ENCODE measurements at regions not wholly inside any gene's neighbourhood (a gene's known extent, or its start where the extent isn't known, plus 50 kb on each side); places are given as distances from the start of the nearest gene placed in this dataset.

DNA sequence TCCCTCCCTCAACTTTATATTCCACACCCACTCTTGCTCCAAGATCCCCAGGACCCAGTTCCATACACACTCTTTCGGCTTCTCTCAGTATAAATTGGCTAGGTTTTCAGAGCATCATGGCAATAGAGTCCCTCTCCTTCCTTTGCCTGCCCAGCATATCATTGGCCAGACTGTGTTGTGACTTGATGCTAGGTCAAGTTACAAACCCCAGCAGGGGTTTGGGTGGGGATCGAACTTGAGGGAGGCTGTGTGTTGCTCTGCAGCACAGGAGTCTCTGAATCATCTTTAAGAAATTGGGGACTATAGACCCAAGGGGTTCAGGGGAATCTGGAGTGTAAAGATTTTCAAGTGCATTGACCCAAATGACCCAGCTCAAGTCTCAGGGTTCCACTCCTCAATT lies 477.5 kb upstream of the MEIS1 start:
- H3K4me2 ChIP-seq (ENCODE audit: low read depth, low read length): no peak overlapping the region
- H4K20me1 ChIP-seq (ENCODE audit: insufficient read depth, low read length): no peaks in the 10 kb centered on the region
- H3K79me2 ChIP-seq (ENCODE audit: insufficient read depth, low read length): no peaks in the 10 kb centered on the region
- H3K36me3 ChIP-seq (replicated peaks in 1 of 2; ENCODE audit: control insufficient read depth in 1 of 2, insufficient read depth in 2 of 2, low read length in 2 of 2): no peaks in the 10 kb centered on the region; a peak in 1 of 5 replicates
- ATAC-seq (no peak), DNase-seq (ENCODE audit: low spot score) (no peak), FAIRE-seq (no peak)
- no peaks in the 10 kb centered on the region for H3K4me1 ChIP-seq (ENCODE audit: insufficient read depth, low read length)
- ChIA-PET CTCF (ENCODE audit: low intra/inter-chr PET ratio, low total read pairs) (no interaction called here), POLR2A (no interaction called here)
- TF ChIP-seq, protein P1, sequence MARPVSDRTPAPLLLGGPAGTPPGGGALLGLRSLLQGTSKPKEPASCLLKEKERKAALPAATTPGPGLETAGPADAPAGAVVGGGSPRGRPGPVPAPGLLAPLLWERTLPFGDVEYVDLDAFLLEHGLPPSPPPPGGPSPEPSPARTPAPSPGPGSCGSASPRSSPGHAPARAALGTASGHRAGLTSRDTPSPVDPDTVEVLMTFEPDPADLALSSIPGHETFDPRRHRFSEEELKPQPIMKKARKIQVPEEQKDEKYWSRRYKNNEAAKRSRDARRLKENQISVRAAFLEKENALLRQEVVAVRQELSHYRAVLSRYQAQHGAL (CRISPR knock-in tag; IDR thresholded peaks at IDR 0.05; ENCODE audit: not compliant biosample characterization): no peak
- TF ChIP-seq RBM39 (IDR thresholded peaks at IDR 0.05; ENCODE audit: low read depth, low read length, poor library complexity, severe bottlenecking): no peak
- TF ChIP-seq CREM (IDR thresholded peaks at IDR 0.05): no peak
- no peak for TF ChIP-seq CREM (CRISPR knock-in tag; IDR thresholded peaks at IDR 0.05)
- TF ChIP-seq PHF5A (CRISPR knock-in tag; IDR thresholded peaks at IDR 0.05; ENCODE audit: low read depth, unreplicated experiment): no peak
- no peak for TF ChIP-seq KAT2B (IDR thresholded peaks at IDR 0.05; ENCODE audit: borderline replicate concordance, low read depth, low read length)
- TF ChIP-seq PTBP1 (IDR thresholded peaks at IDR 0.05; ENCODE audit: low read depth, low read length, poor library complexity, severe bottlenecking): no peak
- no peak for TF ChIP-seq ZNF713 (CRISPR knock-in tag; IDR thresholded peaks at IDR 0.05)
- no peak for TF ChIP-seq PHF20 (CRISPR knock-in tag; IDR thresholded peaks at IDR 0.05)
- H3K9me3 ChIP-seq (ENCODE audit: low read length): no peaks in the 10 kb centered on the region
- H3K27ac ChIP-seq (ENCODE audit: extremely low read length, insufficient read depth, low read length): no peak overlapping the region
- WGBS (ENCODE audit: low lambda C conversion rate): 6% methylated on average over 2 of the region's 2 CpGs
- no peak overlapping the region for H2AFZ ChIP-seq (ENCODE audit: low read length)
- H3K9ac ChIP-seq (ENCODE audit: insufficient read depth, low read depth, low read length): no peak overlapping the region
- BruUV-seq (replicated peaks): no TSS peak
- H3K27me3 ChIP-seq (ENCODE audit: control insufficient read depth in 1 of 2, insufficient read depth in 2 of 2, low read length in 2 of 2): no peaks in the 10 kb centered on the region
- no peak overlapping the region for H3K4me3 ChIP-seq (replicated peaks in 1 of 3; ENCODE audit: insufficient read depth in 1 of 3, low read depth in 2 of 3, low read length in 3 of 3)
- intact Hi-C loops (cut with micrococcal nuclease; ENCODE audit: unreplicated experiment): no loop called here
- in situ Hi-C loops (cut with HindIII; ENCODE audit: extremely low pct_ligation_motif_present, low pct_unique_long_range_greater_than_20kb): no loop called here

DNA sequence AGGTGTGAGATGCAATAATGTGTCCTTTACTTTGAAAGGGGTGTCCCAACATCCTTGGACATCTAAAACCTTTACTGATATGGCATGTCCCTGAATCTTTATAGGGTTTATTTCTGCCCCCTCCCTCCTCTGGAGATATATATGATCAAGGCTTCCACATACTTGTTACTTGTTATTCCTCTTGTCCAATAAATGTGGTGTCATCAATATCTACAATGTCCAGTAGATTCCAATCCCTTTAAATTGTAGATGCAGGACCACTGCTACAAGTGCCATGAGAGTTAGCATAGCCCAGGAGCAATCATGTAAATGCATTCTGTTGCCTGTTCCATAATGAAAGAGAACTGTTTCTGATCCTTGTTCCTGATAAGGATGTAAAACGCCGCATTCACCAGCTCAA lies 479.7 kb upstream of the MEIS1 start:
- no TSS peak for BruUV-seq (replicated peaks)
- Histone ChIP-seq H3K27me3 (ENCODE audit: control insufficient read depth in 1 of 2, insufficient read depth in 2 of 2, low read length in 2 of 2) (no peaks in the 10 kb centered on the region), H3K9me3 (ENCODE audit: low read length) (no peaks in the 10 kb centered on the region), H3K36me3 (replicated peaks in 1 of 2; ENCODE audit: control insufficient read depth in 1 of 2, insufficient read depth in 2 of 2, low read length in 2 of 2) (no peaks in the 10 kb centered on the region; a peak in 1 of 5 replicates), H4K20me1 (ENCODE audit: insufficient read depth, low read length) (no peaks in the 10 kb centered on the region), H3K4me2 (ENCODE audit: low read depth, low read length) (no peak overlapping the region), H3K9ac (ENCODE audit: insufficient read depth, low read depth, low read length) (no peak overlapping the region), H3K4me3 (replicated peaks in 1 of 3; ENCODE audit: insufficient read depth in 1 of 3, low read depth in 2 of 3, low read length in 3 of 3) (no peak overlapping the region), H3K27ac (ENCODE audit: extremely low read length, insufficient read depth, low read length) (no peak overlapping the region), H2AFZ (ENCODE audit: low read length) (no peak overlapping the region), H3K79me2 (ENCODE audit: insufficient read depth, low read length) (no peaks in the 10 kb centered on the region), H3K4me1 (ENCODE audit: insufficient read depth, low read length) (no peaks in the 10 kb centered on the region)
- 3% methylated on average over 2 of the region's 2 CpGs for WGBS (ENCODE audit: low lambda C conversion rate)
- no peak for ATAC-seq
- no peak for DNase-seq (ENCODE audit: low spot score)
- in situ Hi-C loops (cut with HindIII; ENCODE audit: extremely low pct_ligation_motif_present, low pct_unique_long_range_greater_than_20kb) (no loop called here), intact Hi-C loops (cut with micrococcal nuclease; ENCODE audit: unreplicated experiment) (no loop called here)
- FAIRE-seq: no peak
- CTCF ChIA-PET (ENCODE audit: low intra/inter-chr PET ratio, low total read pairs): no interaction called here
- POLR2A ChIA-PET: no interaction called here
- TF ChIP-seq BRCA1 (CRISPR knock-in tag; IDR thresholded peaks at IDR 0.05) (no peak), MAFF (IDR thresholded peaks at IDR 0.05; ENCODE audit: low read depth, low read length) (peak; percentile 48; the same call in 1 of the 2 replicates), ZNF512 (CRISPR knock-in tag; IDR thresholded peaks at IDR 0.05) (no peak), MAFK (conservative IDR thresholded peaks at IDR 0.05 in 1 of 2, IDR thresholded peaks at IDR 0.05 in 1 of 2; ENCODE audit: low read length in 2 of 2) (peak; percentile 55 to 58)
